IMR-90 (cell line): ENCODE measurements at regions not wholly inside any gene's neighbourhood (a gene's known extent, or its start where the extent isn't known, plus 50 kb on each side); places are given as distances from the start of the nearest gene placed in this dataset.

Source experiments
- ATAC-seq: fragments of 200-7000 bp; cut with Tn5 transposase; 2 replicates; pipeline ENCODE4 v1.9.1; 2020; ENCODE audit warnings: low read depth, mild to moderate bottlenecking, moderate library complexity
- BruUV-seq: library from RNA; stranded (reverse); fragments of 400-500 nt; replicated peaks from 2 replicates; lab custom pipeline; 2021; lab: Mats Ljungman, UMichigan
- CTCF ChIA-PET: fragments of 300-600 bp; formaldehyde crosslinking; extraction: SDS; loops from one replicate; lab custom pipeline; 2021; ENCODE audit warnings: antibody characterized with exemption; lab: Yijun Ruan, JAX
- POLR2A ChIA-PET: fragments of 300-600 bp; sonication (Branson Sonifier 250); formaldehyde crosslinking; loops from one replicate; lab custom pipeline; 2022; ENCODE audit warnings: antibody characterized with exemption; ENCODE audit not compliant: unreplicated experiment; lab: Charles Lee
- DNase-seq: peaks from one replicate; pipeline ENCODE4 v3.0.0; 2013
- H2AFZ ChIP-seq: replicated peaks from 2 replicates; pipeline ENCODE3; 2013; ENCODE audit warnings: low read length, mild to moderate bottlenecking; ENCODE audit not compliant: poor library complexity
- H2AK5ac ChIP-seq: 2 replicates; pipeline ENCODE4 v1.6.1; 2013; ENCODE audit warnings: low read depth, low read length, inconsistent platforms
- H2AK9ac ChIP-seq: replicated peaks from 2 replicates; pipeline ENCODE3; 2013; ENCODE audit warnings: mild to moderate bottlenecking, low read depth, low read length, moderate library complexity; ENCODE audit not compliant: poor library complexity
- H2BK120ac ChIP-seq: 2 replicates; pipeline ENCODE4 v1.6.1; 2013; ENCODE audit warnings: low read depth, low read length, inconsistent platforms
- H2BK15ac ChIP-seq: 3 replicates; pipeline ENCODE4 v1.6.1; 2013; ENCODE audit warnings: low read depth, low read length, inconsistent platforms
- H2BK20ac ChIP-seq: 2 replicates; pipeline ENCODE4 v1.6.1; 2013; ENCODE audit warnings: low read depth, mild to moderate bottlenecking, inconsistent platforms, low read length, moderate library complexity
- H2BK5ac ChIP-seq: 2 replicates; pipeline ENCODE4 v1.6.1; 2013; ENCODE audit warnings: mild to moderate bottlenecking, low read depth, low read length, inconsistent platforms; ENCODE audit not compliant: poor library complexity, severe bottlenecking
- H3K14ac ChIP-seq: replicated peaks from 2 replicates; pipeline ENCODE4 v1.6.1; 2013; ENCODE audit warnings: low read depth, low read length, inconsistent platforms
- H3K18ac ChIP-seq: 2 replicates; pipeline ENCODE4 v1.6.1; 2013; ENCODE audit warnings: low read depth, low read length, control low read depth
- H3K23ac ChIP-seq: 2 replicates; pipeline ENCODE4 v1.6.1; 2013; ENCODE audit warnings: low read depth, low read length, inconsistent platforms
- H3K27ac ChIP-seq: 2 replicates; pipeline ENCODE4 v1.5.1; 2013; ENCODE audit warnings: mild to moderate bottlenecking, control low read depth, low read length; ENCODE audit not compliant: insufficient read depth
- H3K27me3 ChIP-seq: 2 replicates; pipeline ENCODE4 v1.6.1; 2013; ENCODE audit warnings: low read length; ENCODE audit not compliant: control insufficient read depth, insufficient read depth
- H3K36me3 ChIP-seq: 2 replicates; pipeline ENCODE4 v1.6.1; 2013; ENCODE audit warnings: low read length, mixed read lengths; ENCODE audit not compliant: control insufficient read depth, insufficient read depth
- H3K4ac ChIP-seq: 2 replicates; pipeline ENCODE4 v1.6.1; 2013; ENCODE audit warnings: low read depth, low read length, inconsistent platforms
- H3K4me1 ChIP-seq: 2 replicates; pipeline ENCODE4 v1.6.1; 2013; ENCODE audit warnings: low read length, mixed read lengths; ENCODE audit not compliant: control insufficient read depth, insufficient read depth
- H3K4me2 ChIP-seq: 2 replicates; pipeline ENCODE4 v1.6.1; 2013; ENCODE audit warnings: low read depth, mild to moderate bottlenecking, control low read depth, low read length, moderate library complexity
- H3K4me3 ChIP-seq: 2 replicates; pipeline ENCODE4 v1.5.1; 2013; ENCODE audit warnings: low read depth, mild to moderate bottlenecking, control low read depth, low read length, moderate library complexity; ENCODE audit not compliant: insufficient read depth
- H3K56ac ChIP-seq: 2 replicates; pipeline ENCODE4 v1.6.1; 2013; ENCODE audit warnings: low read length, inconsistent platforms; ENCODE audit not compliant: insufficient read depth; ENCODE audit errors: extremely low read depth
- H3K79me1 ChIP-seq, 2 experiments: 2 replicates each; pipeline ENCODE4 v1.6.1; 2013; ENCODE audit warnings: low read length in 2 of 2, inconsistent platforms in 1 of 2, low read depth in 1 of 2
- H3K9ac ChIP-seq: 2 replicates; pipeline ENCODE4 v1.6.1; 2013; ENCODE audit warnings: low read depth, low read length, control low read depth
- H3K9me1 ChIP-seq: 2 replicates; pipeline ENCODE4 v1.6.1; 2013; ENCODE audit warnings: low read length, inconsistent platforms; ENCODE audit not compliant: insufficient read depth
- H3K9me3 ChIP-seq: 2 replicates; pipeline ENCODE4 v1.6.1; 2013; ENCODE audit warnings: low read length; ENCODE audit not compliant: control insufficient read depth, insufficient read depth
- H4K20me1 ChIP-seq: 2 replicates; pipeline ENCODE4 v1.6.1; 2013; ENCODE audit warnings: low read length, inconsistent platforms; ENCODE audit not compliant: insufficient read depth
- H4K5ac ChIP-seq: 2 replicates; pipeline ENCODE4 v1.6.1; 2013; ENCODE audit warnings: mild to moderate bottlenecking, low read depth, low read length, control low read depth
- H4K8ac ChIP-seq, 2 experiments: 2 replicates each; pipeline ENCODE4 v1.6.1; 2013; ENCODE audit warnings: low read depth in 2 of 2, low read length in 2 of 2, control low read depth in 1 of 2, inconsistent platforms in 1 of 2
- H4K91ac ChIP-seq: 2 replicates; pipeline ENCODE4 v1.6.1; 2013; ENCODE audit warnings: low read depth, low read length, inconsistent platforms; ENCODE audit not compliant: insufficient read depth
- CEBPB ChIP-seq: IDR thresholded peaks from 2 replicates; pipeline ENCODE4 v1.6.1; 2012; ENCODE audit warnings: low read depth, low read length, improper control_type of control experiment
- CHD1 ChIP-seq: IDR thresholded peaks from 2 replicates; pipeline ENCODE4 v1.6.1; 2012; ENCODE audit warnings: low read depth, low read length, improper control_type of control experiment
- ELK1 ChIP-seq: fragments of 150-350 bp; IDR thresholded peaks from 2 replicates; pipeline ENCODE4 v1.6.1; 2016; ENCODE audit warnings: low read depth, mild to moderate bottlenecking, low read length, moderate library complexity, borderline replicate concordance
- MAFK ChIP-seq: IDR thresholded peaks from 2 replicates; pipeline ENCODE4 v1.6.1; 2012; ENCODE audit warnings: low read depth, low read length, improper control_type of control experiment
- MAZ ChIP-seq: IDR thresholded peaks from 2 replicates; pipeline ENCODE4 v1.6.1; 2012; ENCODE audit warnings: low read depth, mild to moderate bottlenecking, low read length, improper control_type of control experiment, moderate library complexity, borderline replicate concordance
- RFX5 ChIP-seq: IDR thresholded peaks from 2 replicates; pipeline ENCODE4 v1.8.0; 2012; ENCODE audit warnings: low read depth, mild to moderate bottlenecking, low read length, moderate library complexity
- SMC3 ChIP-seq: fragments of 150-350 bp; IDR thresholded peaks from 2 replicates; pipeline ENCODE4 v1.6.1; 2016; ENCODE audit warnings: low read depth, mild to moderate bottlenecking, antibody characterized with exemption, low read length, moderate library complexity
- WGBS, 2 experiments: methylation state at CpG; one replicate each; pipeline versions ENCODE4 v1.1.5 to v1.1.7; 2013; ENCODE audit warnings: missing lambda C conversion rate in 2 of 2; ENCODE audit not compliant: insufficient read length in 1 of 2; ENCODE audit errors: extremely low coverage in 2 of 2; 5-methylcytosine and 5-hydroxymethylcytosine counted together
- dilution Hi-C: fragments of 300-500 bp; cut with HindIII; formaldehyde crosslinking; loops from one replicate; pipeline ENCODE4 v1.14.3; 2018; ENCODE audit warnings: low sequenced_read_pairs; ENCODE audit not compliant: unreplicated experiment
- in situ Hi-C: fragments of 300-500 bp; cut with MboI; formaldehyde crosslinking; loops from 3 replicates; pipeline ENCODE4 v1.14.3; 2019; ENCODE audit warnings: low sequenced_read_pairs, inconsistent platforms, mixed read lengths
- intact Hi-C: fragments of 100-400 bp; cut with micrococcal nuclease; formaldehyde crosslinking; loops from 2 replicates; pipeline ENCODE4 v1.10.0; 2022

DNA sequence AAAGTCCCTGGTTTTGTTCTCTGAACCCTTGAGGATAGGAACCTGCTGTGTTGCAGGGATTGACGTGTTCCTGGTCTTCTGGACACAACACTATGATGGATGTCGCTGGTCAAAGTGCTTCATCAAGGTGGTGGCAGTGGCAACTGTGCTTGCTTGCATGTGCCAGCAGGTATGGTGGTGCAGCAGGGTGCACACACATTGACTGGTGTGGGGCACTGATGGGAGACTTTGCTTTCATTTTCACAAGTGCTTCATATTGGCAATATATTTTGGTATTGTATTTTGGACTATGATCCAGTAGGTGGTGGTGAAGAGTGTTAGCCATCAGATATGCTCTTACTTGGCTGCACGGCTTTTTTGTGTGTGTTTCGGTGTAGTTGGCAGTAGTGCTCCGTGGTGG lies 479.8 kb upstream of the CTNND2 start:
- in situ Hi-C loops (no loop called here), dilution Hi-C loops (no loop called here), intact Hi-C loops (no loop called here)
- Histone ChIP-seq H3K4me2 (no peak overlapping the region), H2AFZ (no peak overlapping the region), H3K14ac (no peak overlapping the region), H4K91ac (no peak overlapping the region), H2AK9ac (no peak overlapping the region), H2BK15ac (no peak overlapping the region), H3K56ac (no peak overlapping the region), H3K9me3 (peaks cover 15% of the 10 kb centered on the region), H2BK120ac (no peak overlapping the region), H3K36me3 (no peaks in the 10 kb centered on the region), H4K5ac (no peak overlapping the region), H3K4me3 (no peak overlapping the region), H3K79me1 (no peaks in the 10 kb centered on the region), H2AK5ac (no peak overlapping the region), H3K4ac (no peak overlapping the region), H3K27ac (no peak overlapping the region), H3K27me3 (no peaks in the 10 kb centered on the region), H3K23ac (no peak overlapping the region), H4K8ac (no peak overlapping the region), H3K9ac (no peak overlapping the region), H3K18ac (no peak overlapping the region), H4K20me1 (no peaks in the 10 kb centered on the region), H2BK20ac (no peak overlapping the region), H3K4me1 (no peaks in the 10 kb centered on the region), H2BK5ac (no peak overlapping the region), H3K9me1 (no peaks in the 10 kb centered on the region)
- ChIA-PET POLR2A (no interaction called here), CTCF (no interaction called here)
- ATAC-seq, result no peak
- DNase-seq, result no peak
- 0% methylated on average over 2 of the region's 5 CpGs; no CpG with 5 or more reads in 1 of the 2 experiments for WGBS, 2 experiments
- no peak for TF ChIP-seq CEBPB
- no peak for TF ChIP-seq MAFK
- no peak for TF ChIP-seq RFX5
- TF ChIP-seq CHD1, result no peak
- TF ChIP-seq ELK1, result no peak
- TF ChIP-seq MAZ, result no peak
- TF ChIP-seq SMC3, result no peak
- BruUV-seq, result no TSS peak
